GM21447 (cell line): ENCODE measurements at regions not wholly inside any gene's neighbourhood (a gene's known extent, or its start where the extent isn't known, plus 50 kb on each side); places are given as distances from the start of the nearest gene placed in this dataset.

ENCODE experiments used
- ATAC-seq: cut with Tn5 transposase; IDR thresholded peaks from one replicate; pipeline ENCODE4 v1.9.1; 2021; ENCODE audit not compliant: unreplicated experiment

DNA sequence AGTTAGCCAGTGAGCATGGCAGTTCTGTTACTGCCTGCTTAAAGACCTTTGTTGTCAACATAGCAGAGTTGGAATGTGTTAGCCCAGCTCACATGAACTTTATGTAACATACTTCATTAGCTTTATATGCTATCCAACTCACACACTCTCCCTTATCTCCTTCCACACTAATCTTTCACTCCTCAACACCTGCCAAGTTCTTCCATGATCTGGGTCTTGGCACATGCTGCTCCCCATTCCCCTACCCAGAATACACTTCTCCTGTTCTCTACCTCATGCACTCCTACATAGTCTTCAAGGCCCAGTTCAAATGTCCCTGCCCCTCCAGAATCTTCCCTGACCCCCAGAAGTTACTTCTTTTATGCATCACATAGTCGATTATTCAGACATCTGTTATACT lies 179.3 kb downstream of the KATNAL1 start:
- ATAC-seq = no peak

DNA sequence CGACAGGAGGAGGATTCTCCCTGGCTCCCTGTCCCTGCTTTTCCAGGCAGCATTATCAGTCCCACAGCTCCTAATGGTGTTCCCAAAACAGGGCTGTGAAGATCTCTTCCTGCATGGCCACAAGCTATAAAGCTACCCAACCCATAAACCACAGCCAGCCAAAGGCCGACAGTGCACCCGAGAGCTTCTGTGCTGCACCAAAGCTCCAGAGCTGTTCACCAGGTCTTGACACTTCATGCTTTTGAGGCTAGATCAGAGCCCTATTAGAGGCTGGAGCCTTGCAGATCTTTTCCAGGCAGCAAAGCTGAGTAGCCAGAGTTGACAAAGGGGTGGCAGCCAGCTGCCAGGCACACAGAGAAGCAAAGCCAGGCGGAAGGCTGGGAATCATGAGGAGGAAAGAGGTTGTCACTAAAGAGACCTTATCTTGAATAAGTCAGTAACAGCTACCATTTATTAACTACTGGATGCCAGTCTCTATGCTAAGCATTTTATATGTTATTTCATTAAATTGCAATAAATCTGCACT lies 180.4 kb downstream of the KATNAL1 start:
- ATAC-seq = no peak

DNA sequence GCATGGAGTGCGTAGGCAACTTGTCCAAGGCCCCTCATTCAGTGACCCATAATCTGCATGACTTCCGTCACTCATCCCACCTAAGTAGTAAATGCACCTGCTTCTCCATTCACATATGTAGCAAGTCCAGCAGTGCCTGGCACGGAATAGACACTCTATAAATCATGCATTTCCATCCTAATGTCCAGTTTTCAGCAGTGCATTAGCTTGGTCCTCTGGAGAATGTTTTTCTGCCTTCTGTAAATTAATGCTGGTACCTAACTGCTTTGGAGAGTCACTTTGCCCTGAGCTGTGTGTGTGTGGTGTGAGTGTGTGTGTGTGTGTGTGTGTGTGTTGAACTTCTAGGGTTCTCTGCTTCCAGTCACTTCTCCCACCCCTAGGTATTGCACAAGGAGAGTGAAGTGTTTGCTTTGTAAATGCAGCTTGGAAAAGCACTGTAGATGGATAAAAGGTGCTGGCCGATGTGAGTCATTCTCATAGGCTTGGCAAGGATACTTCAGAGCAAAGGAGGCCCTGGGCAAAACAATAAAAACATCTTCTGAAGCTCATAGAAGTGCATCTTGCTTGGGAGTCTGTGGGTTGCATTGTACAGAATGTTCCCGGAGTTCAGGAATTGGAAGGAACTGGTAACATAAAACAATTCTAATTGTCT lies 181.8 kb downstream of the KATNAL1 start:
- ATAC-seq = no peak

DNA sequence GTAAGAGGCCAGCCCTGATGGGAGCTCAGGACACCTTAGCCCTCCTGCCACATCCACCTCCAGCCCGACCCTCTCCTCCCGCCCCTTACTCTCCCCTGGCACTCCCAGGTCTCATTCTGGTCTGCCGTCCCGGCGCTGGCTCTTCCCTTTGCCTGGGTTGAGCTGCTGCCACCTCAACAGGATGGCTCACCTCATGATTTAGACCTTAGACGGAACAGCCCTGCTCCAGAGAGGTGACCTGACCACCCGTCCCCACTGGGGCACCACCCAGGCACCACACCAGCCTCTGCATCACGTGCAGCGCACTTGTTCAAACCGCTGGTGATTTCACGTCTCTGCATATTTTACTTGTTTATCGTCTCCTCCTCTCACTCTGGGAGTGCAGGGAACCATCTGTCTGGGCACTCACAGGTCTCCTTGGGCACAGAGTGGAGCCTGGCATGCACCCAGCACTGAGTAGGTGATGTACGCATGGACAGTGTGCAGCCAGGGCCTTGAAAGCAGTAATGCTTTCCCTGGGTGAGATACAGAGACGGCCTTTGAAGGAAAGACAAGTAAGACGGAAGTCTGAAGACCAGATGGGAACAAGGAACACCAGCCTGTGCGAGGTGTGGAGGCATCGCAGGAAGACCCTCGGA lies 183.1 kb downstream of the KATNAL1 start:
- no peak for ATAC-seq

DNA sequence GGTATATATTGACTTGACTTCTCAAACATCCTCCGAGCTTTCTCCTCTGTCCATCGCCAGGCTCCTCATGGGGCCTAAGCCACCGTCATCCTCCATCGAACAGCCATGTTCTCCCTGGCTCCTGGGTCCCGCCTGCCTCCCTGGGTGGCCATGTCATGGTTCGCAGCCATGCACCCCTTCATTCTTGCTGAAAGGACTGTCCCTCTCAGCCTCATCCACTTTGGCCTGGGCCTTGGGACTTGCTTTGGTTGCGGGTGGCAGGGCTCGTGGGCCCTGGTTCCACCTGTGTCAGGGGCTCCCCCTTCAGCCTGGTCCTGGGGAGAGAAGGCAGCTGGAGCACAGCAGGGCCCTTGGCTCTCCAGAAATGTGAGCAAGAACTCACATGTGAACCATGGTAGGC lies 183.8 kb downstream of the KATNAL1 start:
- no peak for ATAC-seq

GRCh38 chr13:30121666-30122065 lies 185.7 kb downstream of the KATNAL1 start:
- no peak for ATAC-seq

DNA sequence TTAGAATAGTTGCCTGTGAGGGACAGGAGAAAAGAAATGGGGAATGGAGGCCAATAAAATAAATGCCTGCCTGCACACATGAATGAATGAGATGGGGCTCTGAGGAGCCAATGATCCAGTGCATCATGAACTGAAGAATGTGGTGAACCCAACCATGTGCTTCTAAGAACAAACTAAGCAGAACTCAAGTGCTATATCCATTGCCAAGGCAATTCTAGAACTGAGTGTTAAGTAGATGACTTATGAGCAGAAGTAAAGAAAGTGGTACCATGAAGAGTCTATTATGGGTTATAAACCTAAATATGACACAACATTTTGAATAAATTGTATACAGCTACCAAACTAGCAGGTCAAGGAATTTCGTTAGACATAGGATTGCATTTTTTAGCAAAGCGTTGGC lies 186.1 kb downstream of the KATNAL1 start:
- ATAC-seq = no peak

GRCh38 chr13:30120133-30120822 lies 187.1 kb downstream of the KATNAL1 start:
- ATAC-seq = no peak

DNA sequence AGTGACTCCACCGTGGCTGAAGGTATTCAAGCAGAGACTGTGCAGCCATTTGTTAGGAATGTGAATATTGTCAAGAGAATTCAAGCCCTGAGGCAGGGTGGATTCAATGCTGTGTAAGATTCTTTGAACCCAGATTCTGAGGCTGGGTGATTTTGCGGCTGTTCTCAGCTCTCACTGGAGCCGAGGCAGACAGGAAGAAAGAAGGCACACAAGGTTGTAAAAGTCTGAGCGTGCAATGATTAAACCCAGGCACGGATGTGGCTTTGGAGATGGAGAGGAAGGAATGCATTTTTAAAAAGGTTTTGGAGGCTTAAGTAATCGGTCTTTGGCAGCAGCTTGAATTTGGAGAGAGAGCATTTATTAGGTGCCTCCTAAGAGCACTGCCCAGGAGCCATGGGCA lies 187.9 kb downstream of the KATNAL1 start:
- no peak for ATAC-seq

GRCh38 chr13:30116379-30116778 lies 191.0 kb downstream of the KATNAL1 start:
- ATAC-seq = no peak

GRCh38 chr13:30115257-30115600 lies 192.1 kb downstream of the KATNAL1 start:
- ATAC-seq = no peak

GRCh38 chr13:30114571-30115256 lies 192.6 kb downstream of the KATNAL1 start:
- ATAC-seq = peak; percentile 84

DNA sequence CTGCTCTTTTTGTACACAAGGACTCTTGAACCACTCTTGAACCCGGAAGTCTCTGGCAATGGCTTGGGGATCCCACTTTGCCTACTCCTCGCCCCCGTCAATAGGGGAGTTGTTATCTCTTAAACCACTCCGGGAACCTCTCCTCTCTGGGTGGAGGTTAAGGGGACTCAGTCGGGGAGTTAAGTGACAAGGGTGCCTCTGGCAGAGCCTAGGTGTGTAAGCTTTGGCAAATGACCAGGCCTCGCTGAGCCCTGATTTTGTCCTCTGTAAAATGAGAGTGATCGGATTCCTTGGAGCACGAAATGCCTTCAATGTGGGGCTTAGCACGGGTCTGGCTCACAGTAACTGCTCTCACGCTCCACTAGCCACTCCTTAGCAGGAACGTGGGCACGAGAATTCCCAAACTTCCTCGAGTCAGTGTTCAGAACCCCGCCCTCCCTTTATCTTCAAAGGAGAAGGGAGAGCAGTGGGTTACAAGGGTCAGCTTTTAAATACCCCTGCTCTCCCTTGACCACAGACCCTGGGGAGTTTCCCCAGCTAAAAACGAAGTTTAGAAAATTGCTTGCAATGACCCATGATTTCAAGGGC lies 193.3 kb downstream of the KATNAL1 start:
- no peak for ATAC-seq

DNA sequence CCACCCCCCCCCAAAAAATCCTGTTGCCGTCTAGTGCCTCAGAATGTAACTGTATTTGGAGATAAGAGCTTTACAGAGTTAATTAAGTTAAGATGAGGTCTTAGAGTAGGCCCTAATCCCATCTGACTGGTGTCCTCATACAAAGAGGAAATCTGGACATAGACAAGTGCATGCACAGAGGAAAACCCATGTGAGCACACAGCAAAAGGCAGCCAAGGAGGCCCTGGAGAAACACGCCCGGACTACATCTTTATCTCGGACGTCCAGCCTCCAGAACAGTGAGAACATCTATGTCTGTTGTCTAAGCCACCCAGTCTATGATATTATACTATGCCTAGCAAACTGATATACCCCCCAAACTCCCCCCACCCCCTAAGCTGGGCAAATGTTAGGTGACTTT lies 193.8 kb downstream of the KATNAL1 start:
- ATAC-seq = no peak

GRCh38 chr13:30112602-30113435 lies 194.5 kb downstream of the KATNAL1 start:
- no peak for ATAC-seq

DNA sequence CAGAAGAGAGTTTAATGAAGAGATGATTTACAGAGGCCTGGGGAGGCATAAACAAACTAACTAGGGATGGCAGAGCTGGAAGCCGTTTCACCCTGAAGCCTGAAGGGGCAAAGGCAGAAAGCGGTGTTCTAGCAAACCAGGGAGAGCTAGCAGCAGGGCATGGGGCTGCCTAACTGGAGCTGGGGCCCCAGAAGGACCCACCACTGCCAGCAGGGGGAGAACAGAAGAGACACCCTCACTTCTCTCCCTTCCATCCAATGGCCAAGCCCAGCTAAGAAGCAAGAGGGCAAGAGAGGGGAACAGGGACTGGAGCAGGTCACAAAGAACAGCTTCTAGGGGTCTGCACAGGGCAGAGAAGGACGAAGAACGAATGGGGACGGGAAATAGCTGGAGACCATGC lies 195.5 kb downstream of the KATNAL1 start:
- no peak for ATAC-seq

DNA sequence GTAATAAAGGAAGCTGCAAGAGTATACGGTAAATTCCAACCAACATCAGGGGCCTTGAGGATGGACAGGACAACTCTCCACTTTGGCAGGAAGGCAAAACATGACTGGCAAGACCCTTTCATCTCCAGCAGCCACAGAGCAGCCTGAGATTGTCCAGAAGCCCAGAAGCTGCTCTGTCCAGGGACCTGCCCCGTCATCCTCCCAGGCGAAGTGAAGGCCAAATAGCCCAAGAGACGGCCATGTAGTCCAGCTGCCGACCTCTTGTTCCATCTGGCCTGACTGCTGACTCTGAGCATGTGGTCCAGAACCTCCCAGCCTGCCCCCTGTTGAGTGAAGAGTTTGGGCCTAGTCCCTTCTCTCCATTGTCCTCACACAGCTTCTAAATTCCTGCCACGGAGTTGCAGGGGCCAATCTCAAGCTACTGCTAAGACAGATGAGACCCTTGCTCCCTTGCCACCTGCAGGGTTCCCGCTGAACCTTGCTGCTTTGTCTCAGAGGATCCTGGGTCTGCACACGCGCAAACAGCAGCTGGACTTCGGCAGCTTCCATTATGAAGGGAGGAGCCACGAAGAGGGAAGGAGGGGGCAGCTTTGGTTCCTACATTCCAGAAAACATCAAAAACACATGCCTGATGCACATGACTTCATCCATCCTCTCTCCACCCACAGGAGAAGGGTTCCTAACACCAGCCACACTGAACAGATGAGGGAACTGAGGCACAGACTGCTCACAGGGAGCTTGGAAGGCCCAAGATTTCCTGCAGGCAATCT lies 196.9 kb downstream of the KATNAL1 start:
- ATAC-seq = no peak

DNA sequence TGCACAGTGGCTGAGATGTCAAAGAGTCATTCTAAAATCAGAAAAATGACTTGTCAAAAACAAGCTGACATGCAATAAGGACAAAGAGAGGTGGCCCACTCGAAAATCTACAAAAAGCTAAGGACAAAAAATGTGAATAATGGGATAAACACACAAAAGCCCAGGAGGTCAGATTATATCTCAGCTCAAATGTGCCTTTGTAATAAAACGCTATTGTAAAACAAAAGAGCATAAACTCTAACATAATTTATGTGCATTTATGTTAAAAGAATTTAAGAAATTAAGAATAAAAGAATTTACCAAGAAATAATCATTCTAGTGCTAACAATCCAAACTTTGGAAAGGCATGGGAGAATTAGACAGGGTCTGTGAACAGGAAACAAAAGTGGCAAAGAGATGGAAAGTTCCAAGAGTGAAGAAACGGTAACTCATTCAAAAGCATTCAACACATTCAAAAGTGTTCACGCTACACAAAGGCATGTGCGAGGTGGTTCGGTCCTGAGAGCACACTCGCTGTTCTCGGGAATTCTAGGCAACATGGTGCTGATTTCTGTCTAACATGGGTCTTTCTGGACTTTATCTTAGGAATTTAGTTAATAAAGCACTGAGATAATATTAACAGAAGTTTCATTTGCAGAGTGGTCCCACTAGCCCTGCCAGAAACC lies 197.7 kb downstream of the KATNAL1 start:
- no peak for ATAC-seq

DNA sequence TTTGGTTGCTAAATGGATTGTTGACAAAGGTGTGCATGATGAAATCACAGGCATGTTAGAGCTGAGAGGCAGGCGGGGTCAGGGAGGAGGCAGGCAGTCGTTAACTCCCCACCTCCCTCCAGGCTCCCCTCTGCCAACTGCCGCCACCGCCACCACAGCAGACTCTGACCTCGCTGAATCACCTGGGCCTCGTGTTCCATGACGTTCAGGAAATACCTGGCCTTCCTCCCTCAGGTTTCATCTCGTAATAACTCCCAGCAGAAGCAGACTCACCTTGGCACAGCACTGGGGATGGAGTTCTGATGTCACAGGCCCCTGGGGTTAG lies 198.5 kb downstream of the KATNAL1 start:
- no peak for ATAC-seq
